IMR-90 (cell line): ENCODE measurements at regions not wholly inside any gene's neighbourhood (a gene's known extent, or its start where the extent isn't known, plus 50 kb on each side); places are given as distances from the start of the nearest gene placed in this dataset.

Source experiments
- ATAC-seq: fragments of 200-7000 bp; cut with Tn5 transposase; 2 replicates; pipeline ENCODE4 v1.9.1; 2020; ENCODE audit warnings: low read depth, mild to moderate bottlenecking, moderate library complexity
- BruUV-seq: library from RNA; stranded (reverse); fragments of 400-500 nt; replicated peaks from 2 replicates; lab custom pipeline; 2021; lab: Mats Ljungman, UMichigan
- CTCF ChIA-PET: fragments of 300-600 bp; formaldehyde crosslinking; extraction: SDS; loops from one replicate; lab custom pipeline; 2021; ENCODE audit warnings: antibody characterized with exemption; lab: Yijun Ruan, JAX
- POLR2A ChIA-PET: fragments of 300-600 bp; sonication (Branson Sonifier 250); formaldehyde crosslinking; loops from one replicate; lab custom pipeline; 2022; ENCODE audit warnings: antibody characterized with exemption; ENCODE audit not compliant: unreplicated experiment; lab: Charles Lee
- DNase-seq: peaks from one replicate; pipeline ENCODE4 v3.0.0; 2013
- H2AFZ ChIP-seq: replicated peaks from 2 replicates; pipeline ENCODE3; 2013; ENCODE audit warnings: low read length, mild to moderate bottlenecking; ENCODE audit not compliant: poor library complexity
- H2AK5ac ChIP-seq: 2 replicates; pipeline ENCODE4 v1.6.1; 2013; ENCODE audit warnings: low read depth, low read length, inconsistent platforms
- H2AK9ac ChIP-seq: replicated peaks from 2 replicates; pipeline ENCODE3; 2013; ENCODE audit warnings: mild to moderate bottlenecking, low read depth, low read length, moderate library complexity; ENCODE audit not compliant: poor library complexity
- H2BK120ac ChIP-seq: 2 replicates; pipeline ENCODE4 v1.6.1; 2013; ENCODE audit warnings: low read depth, low read length, inconsistent platforms
- H2BK15ac ChIP-seq: 3 replicates; pipeline ENCODE4 v1.6.1; 2013; ENCODE audit warnings: low read depth, low read length, inconsistent platforms
- H2BK20ac ChIP-seq: 2 replicates; pipeline ENCODE4 v1.6.1; 2013; ENCODE audit warnings: low read depth, mild to moderate bottlenecking, inconsistent platforms, low read length, moderate library complexity
- H2BK5ac ChIP-seq: 2 replicates; pipeline ENCODE4 v1.6.1; 2013; ENCODE audit warnings: mild to moderate bottlenecking, low read depth, low read length, inconsistent platforms; ENCODE audit not compliant: poor library complexity, severe bottlenecking
- H3K14ac ChIP-seq: replicated peaks from 2 replicates; pipeline ENCODE4 v1.6.1; 2013; ENCODE audit warnings: low read depth, low read length, inconsistent platforms
- H3K18ac ChIP-seq: 2 replicates; pipeline ENCODE4 v1.6.1; 2013; ENCODE audit warnings: low read depth, low read length, control low read depth
- H3K23ac ChIP-seq: 2 replicates; pipeline ENCODE4 v1.6.1; 2013; ENCODE audit warnings: low read depth, low read length, inconsistent platforms
- H3K27ac ChIP-seq: 2 replicates; pipeline ENCODE4 v1.5.1; 2013; ENCODE audit warnings: mild to moderate bottlenecking, control low read depth, low read length; ENCODE audit not compliant: insufficient read depth
- H3K27me3 ChIP-seq: 2 replicates; pipeline ENCODE4 v1.6.1; 2013; ENCODE audit warnings: low read length; ENCODE audit not compliant: control insufficient read depth, insufficient read depth
- H3K36me3 ChIP-seq: 2 replicates; pipeline ENCODE4 v1.6.1; 2013; ENCODE audit warnings: low read length, mixed read lengths; ENCODE audit not compliant: control insufficient read depth, insufficient read depth
- H3K4ac ChIP-seq: 2 replicates; pipeline ENCODE4 v1.6.1; 2013; ENCODE audit warnings: low read depth, low read length, inconsistent platforms
- H3K4me1 ChIP-seq: 2 replicates; pipeline ENCODE4 v1.6.1; 2013; ENCODE audit warnings: low read length, mixed read lengths; ENCODE audit not compliant: control insufficient read depth, insufficient read depth
- H3K4me2 ChIP-seq: 2 replicates; pipeline ENCODE4 v1.6.1; 2013; ENCODE audit warnings: low read depth, mild to moderate bottlenecking, control low read depth, low read length, moderate library complexity
- H3K4me3 ChIP-seq: 2 replicates; pipeline ENCODE4 v1.5.1; 2013; ENCODE audit warnings: low read depth, mild to moderate bottlenecking, control low read depth, low read length, moderate library complexity; ENCODE audit not compliant: insufficient read depth
- H3K56ac ChIP-seq: 2 replicates; pipeline ENCODE4 v1.6.1; 2013; ENCODE audit warnings: low read length, inconsistent platforms; ENCODE audit not compliant: insufficient read depth; ENCODE audit errors: extremely low read depth
- H3K79me1 ChIP-seq, 2 experiments: 2 replicates each; pipeline ENCODE4 v1.6.1; 2013; ENCODE audit warnings: low read length in 2 of 2, inconsistent platforms in 1 of 2, low read depth in 1 of 2
- H3K9ac ChIP-seq: 2 replicates; pipeline ENCODE4 v1.6.1; 2013; ENCODE audit warnings: low read depth, low read length, control low read depth
- H3K9me1 ChIP-seq: 2 replicates; pipeline ENCODE4 v1.6.1; 2013; ENCODE audit warnings: low read length, inconsistent platforms; ENCODE audit not compliant: insufficient read depth
- H3K9me3 ChIP-seq: 2 replicates; pipeline ENCODE4 v1.6.1; 2013; ENCODE audit warnings: low read length; ENCODE audit not compliant: control insufficient read depth, insufficient read depth
- H4K20me1 ChIP-seq: 2 replicates; pipeline ENCODE4 v1.6.1; 2013; ENCODE audit warnings: low read length, inconsistent platforms; ENCODE audit not compliant: insufficient read depth
- H4K5ac ChIP-seq: 2 replicates; pipeline ENCODE4 v1.6.1; 2013; ENCODE audit warnings: mild to moderate bottlenecking, low read depth, low read length, control low read depth
- H4K8ac ChIP-seq, 2 experiments: 2 replicates each; pipeline ENCODE4 v1.6.1; 2013; ENCODE audit warnings: low read depth in 2 of 2, low read length in 2 of 2, control low read depth in 1 of 2, inconsistent platforms in 1 of 2
- H4K91ac ChIP-seq: 2 replicates; pipeline ENCODE4 v1.6.1; 2013; ENCODE audit warnings: low read depth, low read length, inconsistent platforms; ENCODE audit not compliant: insufficient read depth
- BHLHE40 ChIP-seq: fragments of 150-350 bp; IDR thresholded peaks from 2 replicates; pipeline ENCODE4 v1.6.1; 2016; ENCODE audit warnings: mild to moderate bottlenecking, low read depth, low read length
- CEBPB ChIP-seq: IDR thresholded peaks from 2 replicates; pipeline ENCODE4 v1.6.1; 2012; ENCODE audit warnings: low read depth, low read length, improper control_type of control experiment
- CHD1 ChIP-seq: IDR thresholded peaks from 2 replicates; pipeline ENCODE4 v1.6.1; 2012; ENCODE audit warnings: low read depth, low read length, improper control_type of control experiment
- FOS ChIP-seq: fragments of 150-350 bp; IDR thresholded peaks from 2 replicates; pipeline ENCODE4 v1.6.1; 2016; ENCODE audit warnings: low read depth, low read length
- MAFK ChIP-seq: IDR thresholded peaks from 2 replicates; pipeline ENCODE4 v1.6.1; 2012; ENCODE audit warnings: low read depth, low read length, improper control_type of control experiment
- MAZ ChIP-seq: IDR thresholded peaks from 2 replicates; pipeline ENCODE4 v1.6.1; 2012; ENCODE audit warnings: low read depth, mild to moderate bottlenecking, low read length, improper control_type of control experiment, moderate library complexity, borderline replicate concordance
- MXI1 ChIP-seq: IDR thresholded peaks from 2 replicates; pipeline ENCODE4 v1.6.1; 2012; ENCODE audit warnings: low read depth, mild to moderate bottlenecking, low read length, moderate library complexity, borderline replicate concordance
- NFE2L2 ChIP-seq: fragments of 150-350 bp; IDR thresholded peaks from 2 replicates; pipeline ENCODE4 v1.6.1; 2016; ENCODE audit warnings: low read depth, mild to moderate bottlenecking, low read length
- POLR2A ChIP-seq: IDR thresholded peaks from 2 replicates; pipeline ENCODE4 v1.6.1; 2012; ENCODE audit warnings: mild to moderate bottlenecking, low read depth, low read length
- RAD21 ChIP-seq: IDR thresholded peaks from 2 replicates; pipeline ENCODE4 v1.6.1; 2012; ENCODE audit warnings: low read length, improper control_type of control experiment
- RCOR1 ChIP-seq: IDR thresholded peaks from 2 replicates; pipeline ENCODE4 v1.6.1; 2012; ENCODE audit warnings: mild to moderate bottlenecking, low read length, improper control_type of control experiment; ENCODE audit not compliant: insufficient replicate concordance
- RFX5 ChIP-seq: IDR thresholded peaks from 2 replicates; pipeline ENCODE4 v1.8.0; 2012; ENCODE audit warnings: low read depth, mild to moderate bottlenecking, low read length, moderate library complexity
- SMC3 ChIP-seq: fragments of 150-350 bp; IDR thresholded peaks from 2 replicates; pipeline ENCODE4 v1.6.1; 2016; ENCODE audit warnings: low read depth, mild to moderate bottlenecking, antibody characterized with exemption, low read length, moderate library complexity
- WGBS, 2 experiments: methylation state at CpG; one replicate each; pipeline versions ENCODE4 v1.1.5 to v1.1.7; 2013; ENCODE audit warnings: missing lambda C conversion rate in 2 of 2; ENCODE audit not compliant: insufficient read length in 1 of 2; ENCODE audit errors: extremely low coverage in 2 of 2; 5-methylcytosine and 5-hydroxymethylcytosine counted together
- dilution Hi-C: fragments of 300-500 bp; cut with HindIII; formaldehyde crosslinking; loops from one replicate; pipeline ENCODE4 v1.14.3; 2018; ENCODE audit warnings: low sequenced_read_pairs; ENCODE audit not compliant: unreplicated experiment
- in situ Hi-C: fragments of 300-500 bp; cut with MboI; formaldehyde crosslinking; loops from 3 replicates; pipeline ENCODE4 v1.14.3; 2019; ENCODE audit warnings: low sequenced_read_pairs, inconsistent platforms, mixed read lengths
- intact Hi-C: fragments of 100-400 bp; cut with micrococcal nuclease; formaldehyde crosslinking; loops from 2 replicates; pipeline ENCODE4 v1.10.0; 2022
- TF ChIP-seq, protein P1 (sequence below): fragments of 150-350 bp; IDR thresholded peaks from 2 replicates; pipeline ENCODE4 v1.6.1; 2016; ENCODE audit warnings: low read depth, mild to moderate bottlenecking, low read length, moderate library complexity, borderline replicate concordance
- TF ChIP-seq, protein P2 (sequence below): fragments of 150-350 bp; IDR thresholded peaks from 2 replicates; pipeline ENCODE4 v1.6.1; 2017; ENCODE audit warnings: mild to moderate bottlenecking, antibody characterized with exemption, low read length, low read depth
- TF ChIP-seq, protein P3 (sequence below): conservative IDR thresholded peaks from 2 replicates; pipeline ENCODE4 v1.5.1; 2012; ENCODE audit warnings: mild to moderate bottlenecking, low read depth, low read length, improper control_type of control experiment

DNA sequence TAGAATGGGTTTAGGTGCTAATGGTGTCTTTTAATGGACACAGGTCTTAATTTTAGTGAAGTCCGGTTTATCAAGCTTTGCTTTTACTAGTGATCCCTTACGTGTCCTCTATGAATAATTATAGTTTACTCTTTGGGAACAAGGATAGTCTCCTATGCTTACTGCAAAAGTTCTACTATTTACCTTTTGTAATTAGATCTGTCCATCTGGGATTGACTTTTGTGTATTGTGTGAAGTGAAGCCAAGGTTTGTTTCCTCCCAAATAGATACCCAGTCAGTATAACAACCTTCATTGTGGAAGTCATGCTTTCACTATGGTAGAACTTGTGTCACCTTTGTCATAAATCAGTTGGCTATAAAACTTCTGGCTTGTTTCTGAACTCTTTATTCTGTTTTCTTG is 740.9 kb upstream of the CRIM1 start:
- no CpG with 5 or more reads among the region's 2 CpGs for WGBS, 2 experiments
- Histone ChIP-seq H2AK9ac (no peak overlapping the region), H3K79me1 (no peaks in the 10 kb centered on the region), H3K56ac (no peak overlapping the region), H2AFZ (no peak overlapping the region), H2BK20ac (no peak overlapping the region), H3K27me3 (no peaks in the 10 kb centered on the region), H3K4me2 (no peak overlapping the region), H4K91ac (no peak overlapping the region), H3K36me3 (no peaks in the 10 kb centered on the region), H4K20me1 (no peaks in the 10 kb centered on the region), H3K27ac (no peak overlapping the region), H3K4ac (no peak overlapping the region), H3K4me3 (no peak overlapping the region), H2BK15ac (no peak overlapping the region), H3K9ac (no peak overlapping the region), H2AK5ac (no peak overlapping the region), H3K23ac (no peak overlapping the region), H3K9me3 (no peaks in the 10 kb centered on the region), H3K14ac (no peak overlapping the region), H4K8ac (no peak overlapping the region), H3K4me1 (no peaks in the 10 kb centered on the region), H4K5ac (no peak overlapping the region), H2BK120ac (no peak overlapping the region), H3K18ac (no peak overlapping the region), H2BK5ac (no peak overlapping the region), H3K9me1 (no peaks in the 10 kb centered on the region)
- POLR2A ChIA-PET: no interaction called here
- intact Hi-C loops: no loop called here
- TF ChIP-seq MAZ (no peak), FOS (no peak), POLR2A (no peak), CHD1 (no peak), SMC3 (no peak), CEBPB (no peak), NFE2L2 (no peak), MAFK (no peak), BHLHE40 (no peak), RCOR1 (no peak), MXI1 (no peak), RFX5 (no peak), RAD21 (no peak)
- TF ChIP-seq, protein P1, sequence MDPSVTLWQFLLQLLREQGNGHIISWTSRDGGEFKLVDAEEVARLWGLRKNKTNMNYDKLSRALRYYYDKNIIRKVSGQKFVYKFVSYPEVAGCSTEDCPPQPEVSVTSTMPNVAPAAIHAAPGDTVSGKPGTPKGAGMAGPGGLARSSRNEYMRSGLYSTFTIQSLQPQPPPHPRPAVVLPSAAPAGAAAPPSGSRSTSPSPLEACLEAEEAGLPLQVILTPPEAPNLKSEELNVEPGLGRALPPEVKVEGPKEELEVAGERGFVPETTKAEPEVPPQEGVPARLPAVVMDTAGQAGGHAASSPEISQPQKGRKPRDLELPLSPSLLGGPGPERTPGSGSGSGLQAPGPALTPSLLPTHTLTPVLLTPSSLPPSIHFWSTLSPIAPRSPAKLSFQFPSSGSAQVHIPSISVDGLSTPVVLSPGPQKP: no peak
- TF ChIP-seq, protein P2, sequence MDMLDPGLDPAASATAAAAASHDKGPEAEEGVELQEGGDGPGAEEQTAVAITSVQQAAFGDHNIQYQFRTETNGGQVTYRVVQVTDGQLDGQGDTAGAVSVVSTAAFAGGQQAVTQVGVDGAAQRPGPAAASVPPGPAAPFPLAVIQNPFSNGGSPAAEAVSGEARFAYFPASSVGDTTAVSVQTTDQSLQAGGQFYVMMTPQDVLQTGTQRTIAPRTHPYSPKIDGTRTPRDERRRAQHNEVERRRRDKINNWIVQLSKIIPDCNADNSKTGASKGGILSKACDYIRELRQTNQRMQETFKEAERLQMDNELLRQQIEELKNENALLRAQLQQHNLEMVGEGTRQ: no peak
- TF ChIP-seq, protein P3, sequence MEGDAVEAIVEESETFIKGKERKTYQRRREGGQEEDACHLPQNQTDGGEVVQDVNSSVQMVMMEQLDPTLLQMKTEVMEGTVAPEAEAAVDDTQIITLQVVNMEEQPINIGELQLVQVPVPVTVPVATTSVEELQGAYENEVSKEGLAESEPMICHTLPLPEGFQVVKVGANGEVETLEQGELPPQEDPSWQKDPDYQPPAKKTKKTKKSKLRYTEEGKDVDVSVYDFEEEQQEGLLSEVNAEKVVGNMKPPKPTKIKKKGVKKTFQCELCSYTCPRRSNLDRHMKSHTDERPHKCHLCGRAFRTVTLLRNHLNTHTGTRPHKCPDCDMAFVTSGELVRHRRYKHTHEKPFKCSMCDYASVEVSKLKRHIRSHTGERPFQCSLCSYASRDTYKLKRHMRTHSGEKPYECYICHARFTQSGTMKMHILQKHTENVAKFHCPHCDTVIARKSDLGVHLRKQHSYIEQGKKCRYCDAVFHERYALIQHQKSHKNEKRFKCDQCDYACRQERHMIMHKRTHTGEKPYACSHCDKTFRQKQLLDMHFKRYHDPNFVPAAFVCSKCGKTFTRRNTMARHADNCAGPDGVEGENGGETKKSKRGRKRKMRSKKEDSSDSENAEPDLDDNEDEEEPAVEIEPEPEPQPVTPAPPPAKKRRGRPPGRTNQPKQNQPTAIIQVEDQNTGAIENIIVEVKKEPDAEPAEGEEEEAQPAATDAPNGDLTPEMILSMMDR: no peak
- dilution Hi-C loops: no loop called here
- CTCF ChIA-PET: no interaction called here
- in situ Hi-C loops: no loop called here
- ATAC-seq (no peak), DNase-seq (no peak)
- no TSS peak for BruUV-seq
